ENCODE measurements at regions not wholly inside any gene's neighbourhood (a gene's known extent, or its start where the extent isn't known, plus 50 kb on each side); places are given as distances from the start of the nearest gene placed in this dataset.

- no peak for DNase-seq
- Histone ChIP-seq H3K9me3 (ENCODE audit: control extremely low read depth in 1 of 5, control insufficient read depth in 4 of 5, insufficient read depth in 2 of 5, low read depth in 1 of 5, low read length in 4 of 5) (peaks cover 0 to 14% (median 1%) of the 10 kb centered on the region in 5 experiments), H3K4me3 (ENCODE audit: control insufficient read depth in 1 of 7, extremely low read depth in 1 of 7, insufficient read depth in 4 of 7, low read depth in 2 of 7, low read length in 6 of 7) (no peak overlapping the region), H3K36me3 (ENCODE audit: control insufficient read depth in 4 of 4, insufficient read depth in 4 of 4, low read length in 3 of 4) (no peaks in the 10 kb centered on the region), H3K4me1 (ENCODE audit: control extremely low read depth in 1 of 4, control insufficient read depth in 4 of 4, insufficient read depth in 4 of 4, low read length in 3 of 4) (no peaks in the 10 kb centered on the region), H3K27me3 (replicated peaks in 2 of 5; ENCODE audit: control insufficient read depth in 4 of 5, insufficient read depth in 5 of 5, low read length in 4 of 5) (peaks cover 2 to 38% (median 5%) of the 10 kb centered on the region in 5 experiments), H3K27ac (ENCODE audit: insufficient read depth in 1 of 2, low read depth in 1 of 2, low read length in 2 of 2, poor library complexity in 1 of 2, severe bottlenecking in 2 of 2) (no peak overlapping the region)
- 98% methylated on average over 4 of the region's 5 CpGs for WGBS (ENCODE audit: insufficient coverage)
- CTCF ChIA-PET: no interaction called here
- POLR2A ChIA-PET: no interaction called here
Measured at GRCh38 chr15:72966641-72967040, 85.6 kb upstream of the NEO1 start.

GRCh38 chr15:72965671-72966070 is 86.6 kb upstream of the NEO1 start:
- ChIA-PET CTCF (no interaction called here), POLR2A (no interaction called here)
- Histone ChIP-seq H3K4me1 (ENCODE audit: control extremely low read depth in 1 of 4, control insufficient read depth in 4 of 4, insufficient read depth in 4 of 4, low read length in 3 of 4) (no peaks in the 10 kb centered on the region), H3K27me3 (replicated peaks in 2 of 5; ENCODE audit: control insufficient read depth in 4 of 5, insufficient read depth in 5 of 5, low read length in 4 of 5) (peaks cover 0 to 30% (median 5%) of the 10 kb centered on the region in 5 experiments), H3K36me3 (ENCODE audit: control insufficient read depth in 4 of 4, insufficient read depth in 4 of 4, low read length in 3 of 4) (no peaks in the 10 kb centered on the region), H3K4me3 (ENCODE audit: control insufficient read depth in 1 of 7, extremely low read depth in 1 of 7, insufficient read depth in 4 of 7, low read depth in 2 of 7, low read length in 6 of 7) (no peak overlapping the region), H3K9me3 (ENCODE audit: control extremely low read depth in 1 of 5, control insufficient read depth in 4 of 5, insufficient read depth in 2 of 5, low read depth in 1 of 5, low read length in 4 of 5) (peaks cover 0 to 14% (median 3%) of the 10 kb centered on the region in 5 experiments), H3K27ac (ENCODE audit: insufficient read depth in 1 of 2, low read depth in 1 of 2, low read length in 2 of 2, poor library complexity in 1 of 2, severe bottlenecking in 2 of 2) (no peak overlapping the region)
- DNase-seq: no peak
- 56% methylated on average over 3 of the region's 3 CpGs for WGBS (ENCODE audit: insufficient coverage)

GRCh38 chr15:72964542-72964941 is 87.7 kb upstream of the NEO1 start:
- CTCF ChIA-PET: no interaction called here

GRCh38 chr15:72964135-72964534 is 88.1 kb upstream of the NEO1 start:
- H3K9me3 ChIP-seq (ENCODE audit: control extremely low read depth in 1 of 5, control insufficient read depth in 4 of 5, insufficient read depth in 2 of 5, low read depth in 1 of 5, low read length in 4 of 5): peaks cover 0 to 14% (median 3%) of the 10 kb centered on the region in 5 experiments
- no peak for DNase-seq
- H3K27me3 ChIP-seq (replicated peaks in 2 of 5; ENCODE audit: control insufficient read depth in 4 of 5, insufficient read depth in 5 of 5, low read length in 4 of 5): peaks cover 0 to 17% (median 2%) of the 10 kb centered on the region in 5 experiments
- ChIA-PET CTCF (no interaction called here), POLR2A (no interaction called here)
- no peaks in the 10 kb centered on the region for H3K4me1 ChIP-seq (ENCODE audit: control extremely low read depth in 1 of 4, control insufficient read depth in 4 of 4, insufficient read depth in 4 of 4, low read length in 3 of 4)
- H3K27ac ChIP-seq (ENCODE audit: insufficient read depth in 1 of 2, low read depth in 1 of 2, low read length in 2 of 2, poor library complexity in 1 of 2, severe bottlenecking in 2 of 2): no peak overlapping the region
- no peak overlapping the region for H3K4me3 ChIP-seq (ENCODE audit: control insufficient read depth in 1 of 7, extremely low read depth in 1 of 7, insufficient read depth in 4 of 7, low read depth in 2 of 7, low read length in 6 of 7)
- H3K36me3 ChIP-seq (ENCODE audit: control insufficient read depth in 4 of 4, insufficient read depth in 4 of 4, low read length in 3 of 4): no peaks in the 10 kb centered on the region

More at GRCh38 chr15:72964542-72964941, 87.7 kb upstream of the NEO1 start:
- Histone ChIP-seq H3K27me3 (replicated peaks in 2 of 5; ENCODE audit: control insufficient read depth in 4 of 5, insufficient read depth in 5 of 5, low read length in 4 of 5) (peaks cover 0 to 20% (median 2%) of the 10 kb centered on the region in 5 experiments), H3K27ac (ENCODE audit: insufficient read depth in 1 of 2, low read depth in 1 of 2, low read length in 2 of 2, poor library complexity in 1 of 2, severe bottlenecking in 2 of 2) (no peak overlapping the region), H3K4me3 (ENCODE audit: control insufficient read depth in 1 of 7, extremely low read depth in 1 of 7, insufficient read depth in 4 of 7, low read depth in 2 of 7, low read length in 6 of 7) (no peak overlapping the region), H3K9me3 (ENCODE audit: control extremely low read depth in 1 of 5, control insufficient read depth in 4 of 5, insufficient read depth in 2 of 5, low read depth in 1 of 5, low read length in 4 of 5) (peaks cover 0 to 14% (median 3%) of the 10 kb centered on the region in 5 experiments), H3K36me3 (ENCODE audit: control insufficient read depth in 4 of 4, insufficient read depth in 4 of 4, low read length in 3 of 4) (no peaks in the 10 kb centered on the region), H3K4me1 (ENCODE audit: control extremely low read depth in 1 of 4, control insufficient read depth in 4 of 4, insufficient read depth in 4 of 4, low read length in 3 of 4) (no peaks in the 10 kb centered on the region)
- whole genome bisulfite sequencing (ENCODE audit: insufficient coverage): no CpG with 5 or more reads among the region's 1 CpG
- POLR2A ChIA-PET: no interaction called here
- DNase-seq: no peak

- WGBS (ENCODE audit: insufficient coverage): 96% methylated on average over 7 of the region's 8 CpGs
- no peaks in the 10 kb centered on the region for H3K36me3 ChIP-seq (ENCODE audit: control insufficient read depth in 4 of 4, insufficient read depth in 4 of 4, low read length in 3 of 4)
- ChIA-PET CTCF (no interaction called here), POLR2A (no interaction called here)
- H3K9me3 ChIP-seq (ENCODE audit: control extremely low read depth in 1 of 5, control insufficient read depth in 4 of 5, insufficient read depth in 2 of 5, low read depth in 1 of 5, low read length in 4 of 5): peaks cover 0 to 14% (median 3%) of the 10 kb centered on the region in 5 experiments
- H3K27ac ChIP-seq (ENCODE audit: insufficient read depth in 1 of 2, low read depth in 1 of 2, low read length in 2 of 2, poor library complexity in 1 of 2, severe bottlenecking in 2 of 2): no peak overlapping the region
- no peak for DNase-seq
- H3K4me1 ChIP-seq (ENCODE audit: control extremely low read depth in 1 of 4, control insufficient read depth in 4 of 4, insufficient read depth in 4 of 4, low read length in 3 of 4): no peaks in the 10 kb centered on the region
- no peak overlapping the region for H3K4me3 ChIP-seq (ENCODE audit: control insufficient read depth in 1 of 7, extremely low read depth in 1 of 7, insufficient read depth in 4 of 7, low read depth in 2 of 7, low read length in 6 of 7)
- H3K27me3 ChIP-seq (replicated peaks in 2 of 5; ENCODE audit: control insufficient read depth in 4 of 5, insufficient read depth in 5 of 5, low read length in 4 of 5): peaks cover 0 to 7% (median 0%) of the 10 kb centered on the region in 5 experiments
Measured at GRCh38 chr15:72962054-72962702, 90.1 kb upstream of the NEO1 start.

GRCh38 chr15:72961346-72961745 is 90.9 kb upstream of the NEO1 start:
- no peak for DNase-seq
- ChIA-PET POLR2A (no interaction called here), CTCF (no interaction called here)
- Histone ChIP-seq H3K4me3 (ENCODE audit: control insufficient read depth in 1 of 7, extremely low read depth in 1 of 7, insufficient read depth in 4 of 7, low read depth in 2 of 7, low read length in 6 of 7) (no peak overlapping the region), H3K27ac (ENCODE audit: insufficient read depth in 1 of 2, low read depth in 1 of 2, low read length in 2 of 2, poor library complexity in 1 of 2, severe bottlenecking in 2 of 2) (no peak overlapping the region), H3K27me3 (replicated peaks in 2 of 5; ENCODE audit: control insufficient read depth in 4 of 5, insufficient read depth in 5 of 5, low read length in 4 of 5) (peaks cover 0 to 10% (median 0%) of the 10 kb centered on the region in 5 experiments), H3K36me3 (ENCODE audit: control insufficient read depth in 4 of 4, insufficient read depth in 4 of 4, low read length in 3 of 4) (no peaks in the 10 kb centered on the region), H3K4me1 (ENCODE audit: control extremely low read depth in 1 of 4, control insufficient read depth in 4 of 4, insufficient read depth in 4 of 4, low read length in 3 of 4) (no peaks in the 10 kb centered on the region), H3K9me3 (ENCODE audit: control extremely low read depth in 1 of 5, control insufficient read depth in 4 of 5, insufficient read depth in 2 of 5, low read depth in 1 of 5, low read length in 4 of 5) (peaks cover 0 to 14% (median 3%) of the 10 kb centered on the region in 5 experiments)
- 71% methylated on average over 1 of the region's 3 CpGs for WGBS (ENCODE audit: insufficient coverage)

GRCh38 chr15:72958634-72959033 is 93.6 kb upstream of the NEO1 start:
- H3K36me3 ChIP-seq (ENCODE audit: control insufficient read depth in 4 of 4, insufficient read depth in 4 of 4, low read length in 3 of 4): no peaks in the 10 kb centered on the region
- no peak overlapping the region for H3K4me3 ChIP-seq (ENCODE audit: control insufficient read depth in 1 of 7, extremely low read depth in 1 of 7, insufficient read depth in 4 of 7, low read depth in 2 of 7, low read length in 6 of 7)
- CTCF ChIA-PET: no interaction called here
- no peak overlapping the region for H3K27ac ChIP-seq (ENCODE audit: insufficient read depth in 1 of 2, low read depth in 1 of 2, low read length in 2 of 2, poor library complexity in 1 of 2, severe bottlenecking in 2 of 2)
- peaks cover 0 to 11% (median 3%) of the 10 kb centered on the region in 5 experiments for H3K27me3 ChIP-seq (replicated peaks in 2 of 5; ENCODE audit: control insufficient read depth in 4 of 5, insufficient read depth in 5 of 5, low read length in 4 of 5)
- H3K9me3 ChIP-seq (ENCODE audit: control extremely low read depth in 1 of 5, control insufficient read depth in 4 of 5, insufficient read depth in 2 of 5, low read depth in 1 of 5, low read length in 4 of 5): peaks cover 0 to 9% (median 1%) of the 10 kb centered on the region in 5 experiments
- H3K4me1 ChIP-seq (ENCODE audit: control extremely low read depth in 1 of 4, control insufficient read depth in 4 of 4, insufficient read depth in 4 of 4, low read length in 3 of 4): no peaks in the 10 kb centered on the region
- POLR2A ChIA-PET: no interaction called here
- DNase-seq: no peak
- 94% methylated on average over 3 of the region's 3 CpGs for WGBS (ENCODE audit: insufficient coverage)

Data from common myeloid progenitor, CD34-positive (primary cell).